NCI-H2029 treated with DMSO at 0.1 percent for 48 hours (cell line): ENCODE measurements at regions not wholly inside any gene's neighbourhood (a gene's known extent, or its start where the extent isn't known, plus 50 kb on each side); places are given as distances from the start of the nearest gene placed in this dataset.
"Not testable (repeated sequence)": the region's sequence is repeated elsewhere in the genome, so short reads cannot be mapped to it uniquely, and the experiment has no call there.

ENCODE experiments used
- DNase-seq: peaks from one replicate; lab custom pipeline; 2025; lab: John Stamatoyannopoulos, UW

DNA sequence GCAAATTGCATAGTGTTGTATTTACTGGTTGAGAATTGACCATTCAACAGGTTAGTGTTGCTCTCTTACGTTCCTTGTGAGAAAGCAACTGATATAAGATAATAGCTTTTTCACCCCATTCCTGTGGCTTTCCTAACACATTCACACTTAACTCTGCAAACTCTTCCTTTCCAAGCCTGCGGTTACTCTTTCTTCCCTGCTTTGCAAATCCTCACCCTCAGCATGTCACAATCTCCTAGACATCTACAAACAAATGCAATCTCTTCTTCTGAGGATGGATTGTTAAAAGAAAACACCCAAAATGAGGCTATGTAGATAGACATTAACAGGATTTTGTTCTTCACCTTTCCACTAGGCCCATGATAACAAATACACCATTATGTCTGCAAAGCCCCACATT is 771.7 kb upstream of the PCDH7 start:
- DNase-seq, result no peak

DNA sequence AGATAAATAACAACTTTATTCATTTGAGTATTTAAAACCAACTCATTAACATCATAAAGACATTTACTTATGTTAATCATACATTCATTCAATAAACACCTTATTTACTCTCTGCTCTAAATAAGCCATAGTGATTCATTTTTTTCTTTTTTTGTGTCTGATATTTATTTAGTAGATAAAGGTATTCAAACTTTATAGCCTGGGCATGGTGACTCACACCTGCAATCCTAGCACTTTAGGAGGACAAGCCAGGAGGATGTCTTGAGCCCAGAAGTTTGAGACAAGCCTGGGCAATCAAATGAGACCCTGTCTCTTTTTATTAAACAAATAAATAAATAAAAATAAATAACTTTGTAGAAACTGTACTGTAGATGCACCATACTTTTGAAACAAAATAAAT is 771.3 kb upstream of the PCDH7 start:
- no peak for DNase-seq

DNA sequence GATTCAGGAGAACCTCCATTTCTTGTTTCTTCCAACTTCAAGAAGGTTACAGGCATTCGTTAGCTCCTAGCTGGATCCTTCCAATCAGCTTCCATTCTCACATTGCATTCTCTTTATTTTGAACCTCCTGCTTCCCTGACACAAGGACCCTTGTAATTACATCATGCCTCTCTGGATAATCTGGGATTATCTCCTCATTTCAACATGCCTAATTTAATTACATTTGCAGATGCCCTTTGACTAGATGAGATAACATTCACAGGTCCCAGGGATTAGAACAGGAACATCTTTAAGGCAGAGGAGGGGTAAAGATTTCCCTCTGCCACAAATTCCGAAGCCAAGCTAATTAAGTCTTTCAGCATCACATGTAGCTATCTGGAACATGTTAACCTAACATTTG is 753.8 kb upstream of the PCDH7 start:
- DNase-seq, result no peak

DNA sequence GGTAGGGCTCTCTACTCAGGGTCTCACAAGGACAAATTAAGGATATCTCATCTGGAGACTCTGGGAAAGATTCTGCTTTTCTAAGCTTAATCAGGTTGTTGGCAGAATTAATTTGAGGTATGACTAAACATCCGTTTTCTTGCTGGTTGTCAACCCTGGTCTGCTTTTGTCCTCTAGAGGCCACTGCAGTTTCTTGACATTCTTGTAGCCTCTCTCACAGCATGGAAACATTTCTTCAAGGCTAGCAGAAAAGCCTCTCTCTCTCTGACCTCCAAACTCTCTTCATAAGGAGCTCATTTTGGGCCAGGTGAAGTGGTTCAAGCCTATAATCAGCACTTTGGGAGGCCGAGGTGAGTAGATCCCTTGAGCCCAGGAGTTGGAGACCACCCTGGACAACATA is 749.5 kb upstream of the PCDH7 start:
- no peak for DNase-seq

DNA sequence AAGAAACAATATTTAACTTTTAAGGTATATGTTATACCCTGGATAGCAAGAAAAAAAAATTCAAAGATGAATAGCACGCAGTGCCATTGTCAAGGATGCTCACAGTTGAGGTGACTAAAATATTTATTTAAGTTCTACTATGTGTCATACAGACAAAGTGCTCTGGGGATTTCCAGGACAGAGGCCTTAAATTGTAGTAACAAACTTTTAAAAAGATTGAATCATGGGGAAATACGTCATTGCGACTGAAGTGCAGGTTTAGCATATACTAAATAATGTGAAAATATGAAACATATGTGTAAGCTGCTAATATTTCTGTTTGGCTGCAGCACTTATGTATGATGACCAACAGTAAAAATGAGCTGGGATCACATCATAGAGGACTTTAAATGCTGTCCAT is 748.0 kb upstream of the PCDH7 start:
- no peak for DNase-seq

DNA sequence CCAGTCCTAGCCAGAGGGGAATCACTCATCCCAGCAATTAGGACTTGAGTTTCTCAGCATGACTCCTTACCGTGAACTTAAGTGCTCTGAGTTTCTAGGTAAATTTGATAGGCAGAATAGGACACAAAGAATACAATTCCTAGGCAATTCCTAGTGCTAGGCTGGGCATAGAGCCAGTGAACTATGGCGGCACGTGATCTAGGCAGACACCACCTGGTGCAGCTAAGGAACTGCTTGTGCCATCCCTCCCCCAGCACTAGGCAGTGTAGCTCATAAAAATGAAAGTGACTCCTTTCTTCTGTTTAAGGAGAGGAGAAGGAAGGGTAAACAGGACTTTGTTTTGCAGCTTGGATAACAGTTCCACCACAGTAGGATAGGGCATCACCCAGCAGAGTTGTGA is 736.3 kb upstream of the PCDH7 start:
- peak; percentile 0 for DNase-seq

DNA sequence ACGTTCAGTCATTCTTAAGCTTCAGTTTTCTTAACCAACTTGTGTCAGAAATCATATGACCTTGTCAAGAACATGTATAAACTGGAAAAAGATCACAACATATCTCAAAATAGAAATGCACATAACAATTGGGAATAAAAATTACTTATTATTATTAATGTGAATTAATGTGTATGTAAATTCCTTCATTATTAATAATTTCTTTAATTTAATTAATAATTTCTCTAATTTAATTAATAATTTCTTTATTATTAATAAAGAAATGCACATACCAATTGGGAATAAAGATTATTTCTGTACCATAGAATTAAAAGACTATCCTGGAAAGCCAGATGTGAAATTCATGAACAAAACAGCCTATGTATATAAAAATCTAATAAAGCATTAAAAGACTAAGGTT is 718.5 kb upstream of the PCDH7 start:
- no peak for DNase-seq

DNA sequence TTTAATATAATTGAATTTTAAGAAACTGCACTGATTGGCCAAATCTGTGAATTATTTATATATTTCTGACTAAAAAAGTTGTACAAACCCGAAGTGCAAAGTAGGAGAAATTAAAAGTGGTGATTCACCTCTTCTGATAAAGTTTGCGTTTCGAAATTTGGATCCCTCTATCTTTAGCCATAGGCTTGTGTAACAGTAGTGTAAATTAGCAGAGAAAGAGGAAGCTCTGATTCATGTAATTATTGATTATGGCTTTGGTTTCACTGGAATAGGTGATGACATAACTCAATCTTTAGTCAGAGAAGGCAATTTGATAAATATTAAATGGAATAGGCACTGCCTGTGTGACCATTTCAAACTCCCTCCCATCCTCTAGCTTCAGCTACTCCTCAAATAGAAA is 717.8 kb upstream of the PCDH7 start:
- DNase-seq, result no peak

DNA sequence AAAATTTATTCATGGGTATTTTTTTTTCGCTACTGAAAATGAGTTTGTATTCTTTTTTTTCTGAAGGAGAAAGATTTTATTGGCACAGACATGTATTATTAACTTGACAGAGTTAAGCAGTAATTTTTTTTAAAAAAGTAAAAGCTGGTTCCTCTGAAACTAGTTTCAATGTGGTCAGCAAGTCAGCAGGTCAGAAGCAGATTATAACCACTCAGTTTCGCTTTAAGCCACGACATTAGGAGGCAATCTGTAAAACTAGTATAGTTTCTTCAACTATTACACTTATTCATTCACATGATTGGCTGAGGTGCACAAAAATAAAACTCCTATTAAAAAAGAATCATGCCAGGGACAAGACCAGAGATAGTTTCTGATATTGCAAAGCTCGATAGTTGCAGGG is 714.2 kb upstream of the PCDH7 start:
- no peak for DNase-seq

DNA sequence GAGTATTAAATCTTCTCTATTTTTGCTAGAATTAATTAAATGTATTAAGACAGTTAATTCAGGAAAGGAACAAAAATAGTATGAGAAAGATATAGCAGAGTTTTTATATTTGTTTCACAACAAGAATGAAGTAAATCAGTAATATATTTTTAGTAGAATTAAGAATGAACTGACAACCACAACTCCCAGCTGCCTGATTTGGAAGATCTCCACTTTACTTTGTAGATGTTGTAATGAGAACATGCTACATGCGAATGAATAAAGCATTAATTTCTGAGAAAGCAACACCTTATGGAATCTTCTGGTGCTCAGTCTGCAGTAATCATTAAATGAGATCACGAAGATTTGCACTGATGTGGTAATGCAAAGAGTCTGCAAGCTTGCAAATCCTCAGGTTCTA is 695.6 kb upstream of the PCDH7 start:
- no peak for DNase-seq

DNA sequence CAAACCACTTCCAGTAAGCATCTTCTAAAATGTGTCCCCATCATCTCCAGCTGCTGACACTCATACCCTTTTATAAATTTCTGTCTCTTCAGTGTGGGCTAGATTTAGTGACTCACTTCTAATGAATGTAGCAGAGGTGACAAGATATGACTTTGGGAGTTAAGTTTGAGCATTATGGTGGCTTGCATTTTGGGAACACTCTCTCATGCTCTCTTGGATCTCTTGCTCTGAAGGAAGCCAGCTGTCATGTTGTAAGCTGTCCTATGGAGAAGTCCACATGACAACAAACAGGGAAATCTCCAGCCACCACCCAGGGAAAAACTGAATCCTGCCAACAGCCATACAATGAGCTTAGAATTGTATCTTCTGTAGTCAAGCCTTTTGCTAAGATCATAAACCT is 691.3 kb upstream of the PCDH7 start:
- DNase-seq, result no peak

DNA sequence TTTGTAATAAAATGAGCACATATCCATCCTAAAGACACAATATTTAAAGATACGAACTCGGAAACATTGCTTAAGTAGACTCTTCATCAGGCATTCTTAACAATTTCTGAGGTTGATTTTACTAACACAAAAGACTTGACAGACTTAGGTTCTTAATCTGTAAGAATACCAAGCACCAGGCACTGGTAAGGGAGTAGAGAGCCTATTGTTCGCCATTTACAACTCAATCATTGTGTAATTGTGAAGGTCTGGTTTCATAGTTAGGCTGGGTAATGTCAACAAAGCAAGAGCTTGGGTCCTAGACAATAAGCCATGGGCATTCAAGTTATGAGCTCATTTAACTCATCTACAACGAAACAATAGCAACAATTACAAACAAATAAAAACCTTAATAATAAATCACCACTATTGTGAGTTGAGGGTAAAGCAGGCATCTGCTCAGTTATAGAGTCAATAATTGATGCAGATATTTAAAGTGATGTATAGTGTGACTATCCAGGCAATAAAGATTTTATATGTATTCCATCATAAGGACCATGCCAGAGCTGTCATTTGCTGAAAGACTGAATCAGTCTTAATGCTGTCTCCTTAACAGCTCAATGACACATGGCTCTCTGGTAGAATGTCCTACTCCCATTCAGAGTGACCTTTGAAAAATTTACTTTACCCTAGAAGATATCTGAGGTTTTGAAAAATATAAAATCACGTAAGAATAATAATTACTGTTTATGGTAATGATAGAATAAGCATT is 664.0 kb upstream of the PCDH7 start:
- no peak for DNase-seq

DNA sequence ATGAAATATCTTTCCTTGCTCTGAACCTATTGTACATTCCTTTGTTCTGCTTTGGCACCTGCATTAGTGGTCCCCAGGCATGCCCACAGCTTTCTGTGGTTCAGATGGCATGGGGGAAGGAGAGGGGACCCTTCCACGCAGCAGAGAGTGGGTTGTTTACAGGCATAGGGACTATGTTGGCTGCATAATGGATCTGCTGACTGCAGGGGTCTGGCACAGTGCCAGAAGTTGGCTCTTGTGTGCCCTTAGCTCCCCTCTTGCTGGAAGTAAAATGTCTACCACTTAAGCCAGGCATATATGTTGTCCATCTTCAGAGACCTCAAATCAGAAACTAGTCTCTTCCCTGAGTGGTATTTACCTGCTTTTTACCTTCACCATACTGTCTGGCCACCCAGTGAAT is 651.9 kb upstream of the PCDH7 start:
- no peak for DNase-seq

DNA sequence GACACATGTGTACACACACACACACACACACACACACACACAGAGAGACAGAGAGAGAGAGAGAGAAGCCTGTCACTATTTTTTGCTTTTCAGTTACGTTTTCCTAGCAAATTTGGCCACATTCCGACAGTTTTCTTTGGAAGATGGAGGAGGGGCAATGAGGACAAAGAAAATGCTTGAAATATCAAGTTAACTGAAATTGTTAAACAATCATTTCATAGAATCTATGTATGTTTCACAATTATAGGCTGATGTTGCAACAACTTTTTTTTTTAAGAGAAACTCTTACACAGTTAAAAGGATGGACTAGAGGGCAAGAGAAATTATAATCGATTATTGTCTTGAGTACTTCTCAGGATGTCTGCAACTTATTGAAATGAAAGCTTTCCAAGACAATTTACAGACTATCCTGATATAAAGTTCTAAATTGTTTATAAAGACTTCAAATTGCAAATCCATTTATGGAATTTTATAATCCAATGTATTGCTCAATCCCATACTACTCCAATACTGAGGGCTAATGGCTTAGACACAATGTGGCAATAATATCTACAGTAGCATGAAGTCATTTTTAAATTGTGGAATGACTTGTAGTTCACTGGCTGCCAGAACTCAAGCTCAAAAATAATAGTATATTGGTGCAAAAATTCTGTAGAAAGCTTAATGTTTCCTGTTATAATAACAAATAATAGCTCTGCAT is 647.0 kb upstream of the PCDH7 start:
- DNase-seq, result no peak

DNA sequence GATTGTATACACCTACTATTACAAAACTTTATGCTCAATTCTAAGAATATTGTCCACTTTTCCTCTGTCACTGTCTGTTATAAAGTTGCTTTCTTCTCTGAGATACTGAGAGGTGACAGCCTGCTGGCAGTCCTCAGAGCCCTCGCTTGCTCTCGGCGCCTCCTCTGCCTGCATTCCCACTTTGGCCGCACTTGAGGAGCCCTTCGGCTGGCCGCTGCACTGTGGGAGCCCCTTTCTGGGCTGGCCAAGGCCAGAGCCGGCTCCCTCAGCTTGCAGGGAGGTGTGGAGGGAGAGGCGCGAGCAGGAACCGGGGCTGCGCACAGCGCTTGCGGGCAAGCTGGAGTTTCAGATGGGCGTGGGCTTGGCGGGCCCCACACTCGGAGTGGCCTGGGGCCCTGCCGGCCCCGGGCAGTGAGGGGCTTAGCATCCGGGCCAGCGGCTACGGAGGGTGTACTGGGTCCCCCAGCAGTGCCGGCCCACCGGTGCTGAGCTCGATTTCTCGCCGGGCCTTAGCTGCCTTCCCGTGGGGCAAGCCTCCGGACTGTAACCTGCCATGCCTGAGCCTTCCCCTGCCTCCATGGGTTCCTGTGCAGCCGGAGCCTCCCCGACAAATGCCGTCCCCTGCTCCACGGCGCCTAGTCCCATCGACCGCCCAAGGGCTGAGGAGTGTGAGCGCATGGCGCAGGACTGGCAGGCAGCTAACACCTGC is 627.6 kb upstream of the PCDH7 start:
- DNase-seq, result not testable (repeated sequence)

DNA sequence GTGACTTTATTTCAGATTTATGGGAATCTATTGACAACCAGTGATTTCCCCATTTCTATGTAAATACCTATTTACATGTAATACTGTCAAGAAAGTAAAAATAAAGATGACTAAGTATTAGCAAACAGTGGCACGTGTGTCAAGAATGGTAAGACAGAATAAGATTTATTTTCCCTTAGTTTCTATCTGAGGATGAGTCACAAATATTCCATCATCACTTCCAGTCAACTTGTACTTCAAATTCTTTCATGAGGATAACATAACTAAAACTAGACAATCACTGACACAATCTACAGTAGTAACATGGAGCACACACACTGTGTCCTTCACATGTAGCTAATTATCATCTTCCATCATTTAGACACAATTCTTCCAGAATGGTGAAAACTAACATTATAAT is 625.3 kb upstream of the PCDH7 start:
- DNase-seq, result no peak

DNA sequence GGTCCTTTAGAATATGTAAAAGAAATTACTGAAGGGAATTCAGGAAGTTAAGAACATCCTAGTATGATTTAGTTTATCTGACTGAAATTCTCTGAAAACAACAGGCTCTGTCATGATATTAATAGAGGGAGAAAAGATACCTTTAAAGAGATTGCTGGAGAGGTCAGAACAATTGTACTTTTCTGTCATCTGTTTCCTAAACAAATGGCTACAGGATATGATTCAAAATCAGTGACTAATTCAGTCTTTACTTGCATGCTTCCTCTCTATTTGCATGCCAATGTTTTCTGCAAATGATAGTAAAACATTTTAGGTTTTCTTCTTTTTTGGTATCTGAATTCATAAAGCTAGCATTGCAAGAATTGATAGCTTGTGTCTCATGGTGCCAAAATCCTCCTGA is 616.7 kb upstream of the PCDH7 start:
- DNase-seq, result no peak

DNA sequence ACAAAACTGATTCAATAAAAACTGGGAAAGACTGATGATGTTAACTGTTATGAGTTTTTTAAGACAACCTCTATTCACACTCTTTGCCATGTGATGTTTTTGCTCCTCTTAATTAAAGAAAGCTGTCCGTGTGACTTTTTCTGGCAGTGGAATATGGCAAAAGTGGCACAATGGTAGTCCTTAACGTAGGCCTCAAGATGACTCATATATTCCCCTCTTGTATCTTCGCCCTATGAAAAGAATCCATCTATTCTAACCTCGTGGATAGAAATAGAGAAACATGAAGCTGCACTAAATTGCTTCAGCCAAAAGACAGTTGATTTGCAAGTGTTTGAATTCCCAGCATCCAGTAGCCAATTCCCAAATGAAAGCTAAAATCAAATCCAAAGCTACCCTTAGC is 603.8 kb upstream of the PCDH7 start:
- DNase-seq, result no peak

DNA sequence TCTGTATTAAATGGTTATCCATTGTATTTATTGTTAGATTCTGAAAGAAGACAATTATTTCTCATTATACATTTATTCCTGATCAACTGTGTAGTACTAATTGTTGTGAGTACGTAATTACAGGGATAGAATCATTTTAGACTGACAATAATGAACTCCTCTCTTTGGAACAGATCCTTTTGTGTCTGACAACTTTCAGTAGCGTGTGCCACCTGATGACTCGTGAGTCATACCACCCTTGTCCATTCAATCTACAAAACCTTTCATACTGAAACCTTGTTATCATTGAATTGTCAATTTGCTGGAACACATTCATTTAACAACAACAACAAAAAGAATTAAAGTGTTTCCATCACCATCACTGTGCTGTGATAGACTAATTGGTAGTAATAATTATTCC is 602.7 kb upstream of the PCDH7 start:
- DNase-seq, result no peak

DNA sequence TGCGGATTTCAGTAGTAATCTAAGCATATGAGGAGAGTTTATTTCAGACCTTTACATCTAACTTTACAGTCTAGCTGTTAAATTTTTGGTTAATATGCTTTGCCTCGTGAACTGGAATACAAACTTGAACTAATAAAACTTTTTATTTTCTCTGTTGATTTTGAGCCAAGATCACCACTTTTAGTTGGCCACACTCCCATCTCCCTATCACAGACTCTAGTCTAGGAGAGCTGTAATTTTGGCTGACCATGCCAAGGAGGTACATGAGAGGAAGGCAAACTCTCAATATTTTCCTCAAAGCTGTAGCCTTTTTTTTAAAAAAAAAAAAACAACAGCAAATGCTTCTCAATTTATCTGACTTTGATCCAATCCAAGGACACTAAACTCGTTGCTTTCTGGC is 597.5 kb upstream of the PCDH7 start:
- no peak for DNase-seq

DNA sequence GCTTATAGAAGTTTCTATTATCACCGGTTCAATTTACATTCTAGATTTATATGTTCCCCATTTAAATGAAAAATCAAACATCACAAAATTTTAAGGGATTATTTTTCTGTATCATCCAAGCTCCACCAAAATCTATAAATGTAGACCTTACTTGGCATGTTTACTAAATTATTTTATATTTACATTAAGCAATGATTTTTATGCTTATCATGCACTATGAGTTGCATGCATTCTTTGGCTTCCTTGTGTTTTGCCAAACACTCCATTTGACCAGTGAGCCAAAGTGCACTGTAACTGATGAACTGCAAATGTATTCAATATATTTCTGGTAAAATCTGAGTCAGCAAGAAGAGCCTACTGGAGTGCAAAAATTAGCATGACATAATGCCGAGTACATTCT is 595.5 kb upstream of the PCDH7 start:
- DNase-seq, result not testable (repeated sequence)

DNA sequence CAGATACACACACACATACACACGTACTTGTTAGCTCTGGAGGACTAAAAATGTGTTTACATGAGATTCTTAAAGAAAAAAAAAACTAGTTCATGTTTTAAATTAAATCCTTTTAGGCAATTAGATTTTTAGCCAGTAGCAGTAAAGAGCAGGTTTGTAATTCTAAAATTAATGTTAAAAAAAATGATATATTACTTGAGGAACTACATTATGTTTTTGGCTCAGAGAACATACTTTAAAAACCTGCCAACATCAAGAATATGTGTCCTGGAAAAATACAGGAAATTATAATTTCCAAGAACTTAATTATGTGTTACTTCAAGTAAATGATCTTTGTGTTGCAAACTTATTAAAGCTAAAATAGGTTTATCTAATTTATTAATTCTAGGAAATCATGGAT is 594.3 kb upstream of the PCDH7 start:
- DNase-seq, result no peak

DNA sequence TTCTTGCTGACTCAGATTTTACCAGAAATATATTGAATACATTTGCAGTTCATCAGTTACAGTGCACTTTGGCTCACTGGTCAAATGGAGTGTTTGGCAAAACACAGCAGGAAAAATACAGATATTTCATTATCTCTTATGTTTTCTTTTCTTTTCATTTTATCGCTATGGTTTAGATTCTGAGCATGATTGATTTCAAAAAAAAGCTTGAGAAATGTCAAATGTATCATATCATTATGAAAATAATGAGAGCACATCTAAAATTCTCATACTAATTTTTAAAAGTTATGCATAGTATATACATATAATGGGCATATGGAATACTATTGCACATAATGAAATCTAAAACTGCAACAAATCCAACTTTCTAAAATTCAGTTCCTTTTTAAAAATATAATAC is 593.8 kb upstream of the PCDH7 start:
- no peak for DNase-seq
